ENCODE measurements at regions not wholly inside any gene's neighbourhood (a gene's known extent, or its start where the extent isn't known, plus 50 kb on each side); places are given as distances from the start of the nearest gene placed in this dataset.
"Not testable (repeated sequence)": the region's sequence is repeated elsewhere in the genome, so short reads cannot be mapped to it uniquely, and the experiment has no call there.

- TF ChIP-seq POLR2AphosphoS5, TCF7L2 (IDR thresholded peaks at IDR 0.05; ENCODE audit: low read depth, low read length): not testable (repeated sequence)
- TF ChIP-seq, protein P1, sequence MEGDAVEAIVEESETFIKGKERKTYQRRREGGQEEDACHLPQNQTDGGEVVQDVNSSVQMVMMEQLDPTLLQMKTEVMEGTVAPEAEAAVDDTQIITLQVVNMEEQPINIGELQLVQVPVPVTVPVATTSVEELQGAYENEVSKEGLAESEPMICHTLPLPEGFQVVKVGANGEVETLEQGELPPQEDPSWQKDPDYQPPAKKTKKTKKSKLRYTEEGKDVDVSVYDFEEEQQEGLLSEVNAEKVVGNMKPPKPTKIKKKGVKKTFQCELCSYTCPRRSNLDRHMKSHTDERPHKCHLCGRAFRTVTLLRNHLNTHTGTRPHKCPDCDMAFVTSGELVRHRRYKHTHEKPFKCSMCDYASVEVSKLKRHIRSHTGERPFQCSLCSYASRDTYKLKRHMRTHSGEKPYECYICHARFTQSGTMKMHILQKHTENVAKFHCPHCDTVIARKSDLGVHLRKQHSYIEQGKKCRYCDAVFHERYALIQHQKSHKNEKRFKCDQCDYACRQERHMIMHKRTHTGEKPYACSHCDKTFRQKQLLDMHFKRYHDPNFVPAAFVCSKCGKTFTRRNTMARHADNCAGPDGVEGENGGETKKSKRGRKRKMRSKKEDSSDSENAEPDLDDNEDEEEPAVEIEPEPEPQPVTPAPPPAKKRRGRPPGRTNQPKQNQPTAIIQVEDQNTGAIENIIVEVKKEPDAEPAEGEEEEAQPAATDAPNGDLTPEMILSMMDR (IDR thresholded peaks at IDR 0.05), result not testable (repeated sequence)
- TF ChIP-seq, protein P2, sequence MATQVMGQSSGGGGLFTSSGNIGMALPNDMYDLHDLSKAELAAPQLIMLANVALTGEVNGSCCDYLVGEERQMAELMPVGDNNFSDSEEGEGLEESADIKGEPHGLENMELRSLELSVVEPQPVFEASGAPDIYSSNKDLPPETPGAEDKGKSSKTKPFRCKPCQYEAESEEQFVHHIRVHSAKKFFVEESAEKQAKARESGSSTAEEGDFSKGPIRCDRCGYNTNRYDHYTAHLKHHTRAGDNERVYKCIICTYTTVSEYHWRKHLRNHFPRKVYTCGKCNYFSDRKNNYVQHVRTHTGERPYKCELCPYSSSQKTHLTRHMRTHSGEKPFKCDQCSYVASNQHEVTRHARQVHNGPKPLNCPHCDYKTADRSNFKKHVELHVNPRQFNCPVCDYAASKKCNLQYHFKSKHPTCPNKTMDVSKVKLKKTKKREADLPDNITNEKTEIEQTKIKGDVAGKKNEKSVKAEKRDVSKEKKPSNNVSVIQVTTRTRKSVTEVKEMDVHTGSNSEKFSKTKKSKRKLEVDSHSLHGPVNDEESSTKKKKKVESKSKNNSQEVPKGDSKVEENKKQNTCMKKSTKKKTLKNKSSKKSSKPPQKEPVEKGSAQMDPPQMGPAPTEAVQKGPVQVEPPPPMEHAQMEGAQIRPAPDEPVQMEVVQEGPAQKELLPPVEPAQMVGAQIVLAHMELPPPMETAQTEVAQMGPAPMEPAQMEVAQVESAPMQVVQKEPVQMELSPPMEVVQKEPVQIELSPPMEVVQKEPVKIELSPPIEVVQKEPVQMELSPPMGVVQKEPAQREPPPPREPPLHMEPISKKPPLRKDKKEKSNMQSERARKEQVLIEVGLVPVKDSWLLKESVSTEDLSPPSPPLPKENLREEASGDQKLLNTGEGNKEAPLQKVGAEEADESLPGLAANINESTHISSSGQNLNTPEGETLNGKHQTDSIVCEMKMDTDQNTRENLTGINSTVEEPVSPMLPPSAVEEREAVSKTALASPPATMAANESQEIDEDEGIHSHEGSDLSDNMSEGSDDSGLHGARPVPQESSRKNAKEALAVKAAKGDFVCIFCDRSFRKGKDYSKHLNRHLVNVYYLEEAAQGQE (IDR thresholded peaks at IDR 0.05; ENCODE audit: insufficient read depth in 1 of 2, low read depth in 2 of 2, low read length in 1 of 2), result not testable (repeated sequence)
These were observed 106.5 kb upstream of the NBPF19 start for GRCh38 chr1:149368337-149368736.
